H9 (cell line): ENCODE measurements at regions not wholly inside any gene's neighbourhood (a gene's known extent, or its start where the extent isn't known, plus 50 kb on each side); places are given as distances from the start of the nearest gene placed in this dataset.

Experiments used
- DNase-seq: peaks from one replicate; pipeline ENCODE4 v3.0.0-alpha.2; 2017
- H2AFZ ChIP-seq: one replicate; pipeline ENCODE4 v1.6.1; 2013; ENCODE audit warnings: mild to moderate bottlenecking, low read length, control low read depth, moderate library complexity
- H2AK5ac ChIP-seq: 2 replicates; pipeline ENCODE4 v1.6.1; 2013; ENCODE audit warnings: low read length, control low read depth, mixed read lengths; ENCODE audit not compliant: insufficient read length
- H2BK120ac ChIP-seq: one replicate; pipeline ENCODE4 v1.6.1; 2013; ENCODE audit warnings: low read depth, mild to moderate bottlenecking, low read length, control low read depth, inconsistent platforms; ENCODE audit not compliant: poor library complexity, severe bottlenecking
- H2BK12ac ChIP-seq: 2 replicates; pipeline ENCODE4 v1.6.1; 2013; ENCODE audit warnings: low read length, control low read depth, mixed read lengths, low read depth; ENCODE audit not compliant: insufficient read length
- H2BK15ac ChIP-seq: 2 replicates; pipeline ENCODE4 v1.6.1; 2013; ENCODE audit warnings: low read depth, low read length, control low read depth
- H2BK20ac ChIP-seq: one replicate; pipeline ENCODE4 v1.6.1; 2013; ENCODE audit warnings: low read depth, mild to moderate bottlenecking, low read length, control low read depth, inconsistent platforms; ENCODE audit not compliant: poor library complexity, severe bottlenecking
- H2BK5ac ChIP-seq: 2 replicates; pipeline ENCODE4 v1.6.1; 2013; ENCODE audit warnings: low read length, control low read depth, mixed read lengths; ENCODE audit not compliant: insufficient read length
- H3K14ac ChIP-seq: 2 replicates; pipeline ENCODE4 v1.6.1; 2013; ENCODE audit warnings: low read length, control low read depth; ENCODE audit not compliant: insufficient read depth
- H3K18ac ChIP-seq: 2 replicates; pipeline ENCODE4 v1.6.1; 2013; ENCODE audit warnings: low read depth, mild to moderate bottlenecking, mixed read lengths, low read length, control low read depth; ENCODE audit not compliant: insufficient read length
- H3K23ac ChIP-seq: 2 replicates; pipeline ENCODE4 v1.6.1; 2013; ENCODE audit warnings: low read length, control low read depth, mixed read lengths, low read depth; ENCODE audit not compliant: insufficient read length
- H3K23me2 ChIP-seq: 2 replicates; pipeline ENCODE4 v1.6.1; 2013; ENCODE audit warnings: low read depth, mild to moderate bottlenecking, mixed read lengths, low read length, control low read depth; ENCODE audit not compliant: insufficient read length, poor library complexity, severe bottlenecking
- H3K27ac ChIP-seq: 2 replicates; pipeline ENCODE4 v1.5.1; 2013; ENCODE audit warnings: low read length, control low read depth, mixed read lengths, low read depth; ENCODE audit not compliant: insufficient read length
- H3K27me3 ChIP-seq: 2 replicates; pipeline ENCODE4 v1.6.1; 2013; ENCODE audit warnings: low read length, control low read depth, inconsistent platforms; ENCODE audit not compliant: insufficient read depth
- H3K4ac ChIP-seq: 2 replicates; pipeline ENCODE4 v1.6.1; 2013; ENCODE audit warnings: low read depth, mild to moderate bottlenecking, control low read depth, inconsistent platforms, low read length, moderate library complexity
- H3K4me1 ChIP-seq: 2 replicates; pipeline ENCODE4 v1.6.1; 2013; ENCODE audit warnings: low read length, control low read depth, inconsistent platforms; ENCODE audit not compliant: insufficient read depth
- H3K4me2 ChIP-seq: 2 replicates; pipeline ENCODE4 v1.6.1; 2013; ENCODE audit warnings: low read length, control low read depth, mixed read lengths; ENCODE audit not compliant: insufficient read length, insufficient read depth
- H3K56ac ChIP-seq: 2 replicates; pipeline ENCODE4 v1.6.1; 2013; ENCODE audit warnings: low read depth, mild to moderate bottlenecking, mixed read lengths, low read length, control low read depth; ENCODE audit not compliant: insufficient read length
- H3K79me1 ChIP-seq: 2 replicates; pipeline ENCODE4 v1.6.1; 2013; ENCODE audit warnings: low read depth, mild to moderate bottlenecking, moderate library complexity, low read length, control low read depth, inconsistent platforms; ENCODE audit not compliant: insufficient read depth, poor library complexity, severe bottlenecking
- H3K79me2 ChIP-seq: 2 replicates; pipeline ENCODE4 v1.6.1; 2013; ENCODE audit warnings: low read length, control low read depth, inconsistent platforms; ENCODE audit not compliant: insufficient read depth
- H3K9ac ChIP-seq: 2 replicates; pipeline ENCODE4 v1.6.1; 2013; ENCODE audit warnings: low read length, control low read depth, mixed read lengths; ENCODE audit not compliant: insufficient read length; ENCODE audit errors: extremely low read depth
- H3K9me3 ChIP-seq: one replicate; pipeline ENCODE4 v1.6.1; 2013; ENCODE audit warnings: low read depth, low read length, inconsistent platforms; ENCODE audit not compliant: control insufficient read depth
- H3T11ph ChIP-seq: one replicate; pipeline ENCODE4 v1.6.1; 2013; ENCODE audit warnings: mild to moderate bottlenecking, low read length, control low read depth, inconsistent platforms
- H4K20me1 ChIP-seq: one replicate; pipeline ENCODE4 v1.6.1; 2013; ENCODE audit not compliant: control insufficient read depth, insufficient read length, insufficient read depth
- H4K5ac ChIP-seq: 2 replicates; pipeline ENCODE4 v1.6.1; 2013; ENCODE audit warnings: low read depth, mild to moderate bottlenecking, mixed read lengths, low read length, control low read depth; ENCODE audit not compliant: insufficient read length
- H4K8ac ChIP-seq: replicated peaks from 2 replicates; pipeline ENCODE4 v1.6.1; 2013; ENCODE audit warnings: low read length, control low read depth, mixed read lengths, low read depth; ENCODE audit not compliant: insufficient read length
- H4K91ac ChIP-seq: 2 replicates; pipeline ENCODE4 v1.6.1; 2013; ENCODE audit warnings: low read depth, mild to moderate bottlenecking, moderate library complexity, mixed read lengths, low read length, control low read depth; ENCODE audit not compliant: insufficient read length
- H3K27ac Mint-ChIP-seq, 3 experiments: 2 replicates in 2 of 3; 3 replicates in 1 of 3; pipeline ENCODE4 v1.8.0; 2020 to 2021; ENCODE audit warnings: mixed read lengths in 3 of 3, mild to moderate bottlenecking in 1 of 3, moderate library complexity in 1 of 3
- H3K27me3 Mint-ChIP-seq: 2 replicates; pipeline ENCODE4 v1.8.0; 2021; ENCODE audit warnings: low read depth, mild to moderate bottlenecking, moderate library complexity, mixed read lengths
- H3K36me3 Mint-ChIP-seq, 3 experiments: 2 replicates in 2 of 3; 3 replicates in 1 of 3; pipeline ENCODE4 v1.8.0; 2020 to 2021; ENCODE audit warnings: low read depth in 3 of 3, mixed read lengths in 3 of 3; ENCODE audit not compliant: insufficient read depth in 1 of 3
- H3K4me1 Mint-ChIP-seq, 2 experiments: 2 replicates each; pipeline ENCODE4 v1.8.0; 2020; ENCODE audit warnings: mixed read lengths in 2 of 2
- H3K4me3 Mint-ChIP-seq, 2 experiments: 2 replicates in 1 of 2; 3 replicates in 1 of 2; pipeline ENCODE4 v1.8.0; 2020 to 2021; ENCODE audit warnings: mild to moderate bottlenecking in 2 of 2, mixed read lengths in 2 of 2, moderate library complexity in 1 of 2
- H3K9me3 Mint-ChIP-seq, 2 experiments: 2 replicates in 1 of 2; 3 replicates in 1 of 2; pipeline ENCODE4 v1.8.0; 2020; ENCODE audit warnings: mild to moderate bottlenecking in 2 of 2, mixed read lengths in 2 of 2, moderate library complexity in 1 of 2
- WGBS: extraction: QIAGEN DNeasy Blood & Tissue Kit; methylation state at CpG from one replicate; pipeline ENCODE4 v1.1.7; 2013; ENCODE audit warnings: missing lambda C conversion rate, low lambda C conversion rate, mixed read lengths; ENCODE audit not compliant: insufficient read length; ENCODE audit errors: extremely low coverage; 5-methylcytosine and 5-hydroxymethylcytosine counted together
- TF ChIP-seq, protein P1 (sequence below): fragments of 200-600 bp; sonication (generic); conservative IDR thresholded peaks from 3 replicates; pipeline ENCODE4 v1.8.0; 2021; ENCODE audit warnings: antibody characterized with exemption, mild to moderate bottlenecking

DNA sequence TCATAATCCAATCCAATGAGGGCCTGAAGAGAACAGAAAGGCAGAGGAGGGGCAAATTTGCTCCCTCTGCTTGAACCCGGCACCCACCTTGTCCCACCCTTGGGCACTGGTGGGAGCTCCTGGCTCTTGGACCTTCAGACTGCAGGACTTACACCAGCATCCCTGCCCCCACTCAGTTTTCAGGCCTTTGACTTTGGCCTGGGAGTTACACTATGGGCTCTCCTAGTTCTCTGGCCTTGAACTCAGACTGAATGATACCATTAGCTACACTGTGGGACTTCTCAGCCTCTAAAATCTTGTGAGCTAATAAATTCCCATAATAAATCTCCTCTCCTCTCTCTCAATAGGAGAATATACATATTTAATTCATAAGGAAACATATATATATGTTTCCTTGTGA lies 114.4 kb downstream of the AHR start:
- Histone ChIP-seq H3K79me1 (no peaks in the 10 kb centered on the region), H3K9me3 (no peaks in the 10 kb centered on the region), H4K91ac (no peak overlapping the region), H2BK20ac (no peak overlapping the region), H4K8ac (no peak overlapping the region), H3K18ac (no peak overlapping the region), H3K56ac (no peak overlapping the region), H3K4me2 (no peak overlapping the region), H2AFZ (no peak overlapping the region), H3K27ac (no peak overlapping the region), H3K4ac (no peak overlapping the region), H4K5ac (no peak overlapping the region), H3K4me1 (no peaks in the 10 kb centered on the region), H4K20me1 (no peaks in the 10 kb centered on the region), H2BK12ac (no peak overlapping the region), H2BK15ac (no peak overlapping the region), H3K23me2 (no peaks in the 10 kb centered on the region), H3K14ac (no peak overlapping the region), H3T11ph (no peak overlapping the region), H2BK5ac (no peak overlapping the region), H3K23ac (no peak overlapping the region), H3K79me2 (no peaks in the 10 kb centered on the region), H3K27me3 (no peaks in the 10 kb centered on the region), H2BK120ac (no peak overlapping the region), H3K9ac (no peak overlapping the region), H2AK5ac (no peak overlapping the region)
- no peak for DNase-seq
- TF ChIP-seq, protein P1, sequence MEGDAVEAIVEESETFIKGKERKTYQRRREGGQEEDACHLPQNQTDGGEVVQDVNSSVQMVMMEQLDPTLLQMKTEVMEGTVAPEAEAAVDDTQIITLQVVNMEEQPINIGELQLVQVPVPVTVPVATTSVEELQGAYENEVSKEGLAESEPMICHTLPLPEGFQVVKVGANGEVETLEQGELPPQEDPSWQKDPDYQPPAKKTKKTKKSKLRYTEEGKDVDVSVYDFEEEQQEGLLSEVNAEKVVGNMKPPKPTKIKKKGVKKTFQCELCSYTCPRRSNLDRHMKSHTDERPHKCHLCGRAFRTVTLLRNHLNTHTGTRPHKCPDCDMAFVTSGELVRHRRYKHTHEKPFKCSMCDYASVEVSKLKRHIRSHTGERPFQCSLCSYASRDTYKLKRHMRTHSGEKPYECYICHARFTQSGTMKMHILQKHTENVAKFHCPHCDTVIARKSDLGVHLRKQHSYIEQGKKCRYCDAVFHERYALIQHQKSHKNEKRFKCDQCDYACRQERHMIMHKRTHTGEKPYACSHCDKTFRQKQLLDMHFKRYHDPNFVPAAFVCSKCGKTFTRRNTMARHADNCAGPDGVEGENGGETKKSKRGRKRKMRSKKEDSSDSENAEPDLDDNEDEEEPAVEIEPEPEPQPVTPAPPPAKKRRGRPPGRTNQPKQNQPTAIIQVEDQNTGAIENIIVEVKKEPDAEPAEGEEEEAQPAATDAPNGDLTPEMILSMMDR = no peak
- no CpG with 5 or more reads among the region's 1 CpG for WGBS
- Mint-ChIP-seq H3K27ac (no peak overlapping the region), H3K9me3 (no peaks in the 10 kb centered on the region), H3K36me3 (no peaks in the 10 kb centered on the region), H3K27me3 (no peaks in the 10 kb centered on the region), H3K4me3 (no peak overlapping the region), H3K4me1 (no peaks in the 10 kb centered on the region)
